ENCODE measurements at regions not wholly inside any gene's neighbourhood (a gene's known extent, or its start where the extent isn't known, plus 50 kb on each side); places are given as distances from the start of the nearest gene placed in this dataset.

DNA sequence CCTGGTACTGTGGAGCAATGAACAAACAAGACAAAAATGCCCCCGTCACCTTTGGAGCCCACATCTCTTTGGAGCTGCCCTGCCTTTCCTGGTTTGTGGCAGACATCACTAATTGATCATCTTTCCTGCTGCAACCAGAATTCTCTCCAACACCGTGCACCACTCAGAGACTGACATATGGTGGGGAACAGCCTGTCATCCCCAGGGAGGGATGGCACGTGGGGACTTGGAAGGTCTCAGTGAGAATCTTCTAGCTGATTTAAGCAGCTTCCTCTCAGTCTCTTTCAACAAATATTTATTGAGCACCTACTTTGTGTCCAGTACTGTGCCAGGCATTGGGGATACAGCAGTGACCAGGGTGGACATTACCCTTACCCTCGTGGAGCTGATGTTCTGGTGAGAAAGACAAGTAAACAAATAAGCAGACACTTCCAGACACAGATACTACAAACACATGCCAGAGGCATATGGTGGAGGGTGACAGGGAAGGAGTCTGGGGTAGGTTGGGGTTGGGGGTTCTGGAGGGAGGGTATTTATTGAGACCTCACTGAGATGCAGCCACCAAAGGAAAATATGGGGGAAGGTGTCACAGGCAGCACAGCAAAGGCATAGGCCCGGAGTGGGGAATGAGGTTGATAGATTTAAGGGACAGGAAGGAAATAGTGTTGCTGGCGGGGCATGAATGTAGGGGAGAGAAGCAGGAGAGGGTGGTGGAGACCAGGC is 82.3 kb downstream of the CEBPB start:
- TF ChIP-seq, protein P1, sequence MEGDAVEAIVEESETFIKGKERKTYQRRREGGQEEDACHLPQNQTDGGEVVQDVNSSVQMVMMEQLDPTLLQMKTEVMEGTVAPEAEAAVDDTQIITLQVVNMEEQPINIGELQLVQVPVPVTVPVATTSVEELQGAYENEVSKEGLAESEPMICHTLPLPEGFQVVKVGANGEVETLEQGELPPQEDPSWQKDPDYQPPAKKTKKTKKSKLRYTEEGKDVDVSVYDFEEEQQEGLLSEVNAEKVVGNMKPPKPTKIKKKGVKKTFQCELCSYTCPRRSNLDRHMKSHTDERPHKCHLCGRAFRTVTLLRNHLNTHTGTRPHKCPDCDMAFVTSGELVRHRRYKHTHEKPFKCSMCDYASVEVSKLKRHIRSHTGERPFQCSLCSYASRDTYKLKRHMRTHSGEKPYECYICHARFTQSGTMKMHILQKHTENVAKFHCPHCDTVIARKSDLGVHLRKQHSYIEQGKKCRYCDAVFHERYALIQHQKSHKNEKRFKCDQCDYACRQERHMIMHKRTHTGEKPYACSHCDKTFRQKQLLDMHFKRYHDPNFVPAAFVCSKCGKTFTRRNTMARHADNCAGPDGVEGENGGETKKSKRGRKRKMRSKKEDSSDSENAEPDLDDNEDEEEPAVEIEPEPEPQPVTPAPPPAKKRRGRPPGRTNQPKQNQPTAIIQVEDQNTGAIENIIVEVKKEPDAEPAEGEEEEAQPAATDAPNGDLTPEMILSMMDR (IDR thresholded peaks at IDR 0.05; ENCODE audit: low read depth, low read length): no peak
- TF ChIP-seq EZH2phosphoT487 (IDR thresholded peaks at IDR 0.05; ENCODE audit: low read depth): no peak
